Lower lobe of right lung (tissue), 2 donors: ENCODE measurements at regions not wholly inside any gene's neighbourhood (a gene's known extent, or its start where the extent isn't known, plus 50 kb on each side); places are given as distances from the start of the nearest gene placed in this dataset.
"Not testable (repeated sequence)": the region's sequence is repeated elsewhere in the genome, so short reads cannot be mapped to it uniquely, and the experiment has no call there.

Experiments used
- ATAC-seq, 2 donors: fragments of 200-7000 bp; cut with Tn5 transposase; one replicate each; pipeline ENCODE4 v1.9.1; 2020 to 2022; ENCODE audit warnings: mild to moderate bottlenecking in 2 of 2, moderate library complexity in 2 of 2
- DNase-seq: peaks from one replicate; pipeline ENCODE4 v3.0.0-alpha.2; 2020
- H3K27ac ChIP-seq: fragments of 200-600 bp; one replicate; pipeline ENCODE4 v1.8.0; 2022
- H3K27me3 ChIP-seq: fragments of 200-600 bp; one replicate; pipeline ENCODE4 v1.8.0; 2022; ENCODE audit warnings: low read depth
- H3K36me3 ChIP-seq: fragments of 200-600 bp; one replicate; pipeline ENCODE4 v1.8.0; 2022; ENCODE audit warnings: mild to moderate bottlenecking
- H3K4me1 ChIP-seq: fragments of 200-600 bp; one replicate; pipeline ENCODE4 v1.8.0; 2022
- H3K4me3 ChIP-seq: fragments of 200-600 bp; one replicate; pipeline ENCODE4 v1.8.0; 2022; ENCODE audit warnings: mild to moderate bottlenecking
- H3K9me3 ChIP-seq: fragments of 200-600 bp; one replicate; pipeline ENCODE4 v1.8.0; 2022
- intact Hi-C: fragments of 100-400 bp; cut with DNase I; formaldehyde crosslinking; loops from one replicate; pipeline ENCODE4 v1.11.0; 2022
- TF ChIP-seq, protein P1 (sequence below): fragments of 200-600 bp; IDR thresholded peaks from one replicate; pipeline ENCODE4 v1.8.0; 2022; ENCODE audit warnings: antibody characterized with exemption, mild to moderate bottlenecking
- donor health status: DM: no; HTN: yes; CAD: no; lungs with severe emphysema.

DNA sequence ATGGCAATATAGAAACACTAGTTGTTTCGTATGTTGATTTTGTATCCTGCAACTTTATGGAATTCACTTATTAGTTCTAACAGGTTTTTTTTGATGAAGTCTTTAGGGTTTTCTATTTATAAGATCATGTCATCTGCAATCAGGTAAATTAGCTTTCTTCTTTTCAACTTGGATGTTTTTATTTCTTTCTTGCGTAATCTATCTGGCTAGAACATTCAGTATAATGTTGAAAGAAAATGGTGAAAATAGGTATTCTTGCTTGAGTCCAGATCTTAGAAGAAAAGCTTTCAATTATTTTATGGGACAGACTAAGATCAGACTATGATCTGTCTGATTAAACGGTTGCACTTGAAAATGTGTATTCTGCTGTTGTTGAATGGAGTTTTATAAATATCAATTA lies 820.8 kb upstream of the ADGRB3 start:
- Histone ChIP-seq H3K4me1 (no peaks in the 10 kb centered on the region), H3K36me3 (no peaks in the 10 kb centered on the region), H3K27me3 (no peaks in the 10 kb centered on the region), H3K9me3 (peaks cover 19% of the 10 kb centered on the region), H3K4me3 (no peak overlapping the region), H3K27ac (no peak overlapping the region)
- intact Hi-C loops = no loop called here
- ATAC-seq (no peak), DNase-seq (no peak)
- TF ChIP-seq, protein P1, sequence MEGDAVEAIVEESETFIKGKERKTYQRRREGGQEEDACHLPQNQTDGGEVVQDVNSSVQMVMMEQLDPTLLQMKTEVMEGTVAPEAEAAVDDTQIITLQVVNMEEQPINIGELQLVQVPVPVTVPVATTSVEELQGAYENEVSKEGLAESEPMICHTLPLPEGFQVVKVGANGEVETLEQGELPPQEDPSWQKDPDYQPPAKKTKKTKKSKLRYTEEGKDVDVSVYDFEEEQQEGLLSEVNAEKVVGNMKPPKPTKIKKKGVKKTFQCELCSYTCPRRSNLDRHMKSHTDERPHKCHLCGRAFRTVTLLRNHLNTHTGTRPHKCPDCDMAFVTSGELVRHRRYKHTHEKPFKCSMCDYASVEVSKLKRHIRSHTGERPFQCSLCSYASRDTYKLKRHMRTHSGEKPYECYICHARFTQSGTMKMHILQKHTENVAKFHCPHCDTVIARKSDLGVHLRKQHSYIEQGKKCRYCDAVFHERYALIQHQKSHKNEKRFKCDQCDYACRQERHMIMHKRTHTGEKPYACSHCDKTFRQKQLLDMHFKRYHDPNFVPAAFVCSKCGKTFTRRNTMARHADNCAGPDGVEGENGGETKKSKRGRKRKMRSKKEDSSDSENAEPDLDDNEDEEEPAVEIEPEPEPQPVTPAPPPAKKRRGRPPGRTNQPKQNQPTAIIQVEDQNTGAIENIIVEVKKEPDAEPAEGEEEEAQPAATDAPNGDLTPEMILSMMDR = no peak

DNA sequence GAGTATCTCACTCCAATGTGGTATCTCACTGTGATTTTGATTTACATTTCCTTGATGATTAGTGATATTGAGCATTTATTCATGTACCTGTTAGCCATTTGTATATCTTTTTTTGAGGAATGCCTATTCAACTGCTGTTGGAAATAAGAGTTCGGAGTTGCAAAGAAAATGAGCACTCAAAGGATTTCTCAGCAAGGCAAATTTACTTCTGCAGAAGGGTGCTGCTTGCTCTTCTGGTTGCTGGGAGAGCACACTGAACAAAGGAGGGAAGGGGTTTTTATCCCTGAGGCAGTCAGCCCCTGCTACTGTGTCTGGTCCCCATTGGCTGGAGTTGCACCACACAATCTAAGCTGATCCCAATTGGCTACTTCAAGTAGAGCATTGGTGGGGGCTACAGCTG lies 822.4 kb upstream of the ADGRB3 start:
- TF ChIP-seq, protein P1 = no peak
- DNase-seq (no peak), ATAC-seq (no peak)
- Histone ChIP-seq H3K36me3 (no peaks in the 10 kb centered on the region), H3K9me3 (peaks cover 19% of the 10 kb centered on the region), H3K4me3 (no peak overlapping the region), H3K27ac (no peak overlapping the region), H3K27me3 (no peaks in the 10 kb centered on the region), H3K4me1 (no peaks in the 10 kb centered on the region)
- intact Hi-C loops = no loop called here

DNA sequence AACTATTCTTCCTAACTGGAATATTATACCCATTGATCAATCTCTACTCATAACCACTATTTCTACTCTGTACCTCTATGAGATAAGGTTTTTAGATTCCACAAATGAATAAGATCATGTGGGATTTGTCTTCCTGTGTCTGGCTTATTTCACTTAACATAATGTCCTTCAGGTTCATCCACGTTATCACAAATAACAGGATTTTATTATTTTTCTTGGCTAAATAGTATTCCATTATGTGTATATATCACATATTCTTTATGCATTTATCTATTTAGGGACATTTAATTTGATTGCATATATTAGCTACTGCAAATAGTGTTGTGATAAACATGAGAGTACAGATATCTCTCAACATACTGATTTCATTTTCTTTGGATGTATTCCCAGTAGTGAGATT lies 823.0 kb upstream of the ADGRB3 start:
- ATAC-seq = no peak
- no peak for DNase-seq
- H3K36me3 ChIP-seq = no peaks in the 10 kb centered on the region

DNA sequence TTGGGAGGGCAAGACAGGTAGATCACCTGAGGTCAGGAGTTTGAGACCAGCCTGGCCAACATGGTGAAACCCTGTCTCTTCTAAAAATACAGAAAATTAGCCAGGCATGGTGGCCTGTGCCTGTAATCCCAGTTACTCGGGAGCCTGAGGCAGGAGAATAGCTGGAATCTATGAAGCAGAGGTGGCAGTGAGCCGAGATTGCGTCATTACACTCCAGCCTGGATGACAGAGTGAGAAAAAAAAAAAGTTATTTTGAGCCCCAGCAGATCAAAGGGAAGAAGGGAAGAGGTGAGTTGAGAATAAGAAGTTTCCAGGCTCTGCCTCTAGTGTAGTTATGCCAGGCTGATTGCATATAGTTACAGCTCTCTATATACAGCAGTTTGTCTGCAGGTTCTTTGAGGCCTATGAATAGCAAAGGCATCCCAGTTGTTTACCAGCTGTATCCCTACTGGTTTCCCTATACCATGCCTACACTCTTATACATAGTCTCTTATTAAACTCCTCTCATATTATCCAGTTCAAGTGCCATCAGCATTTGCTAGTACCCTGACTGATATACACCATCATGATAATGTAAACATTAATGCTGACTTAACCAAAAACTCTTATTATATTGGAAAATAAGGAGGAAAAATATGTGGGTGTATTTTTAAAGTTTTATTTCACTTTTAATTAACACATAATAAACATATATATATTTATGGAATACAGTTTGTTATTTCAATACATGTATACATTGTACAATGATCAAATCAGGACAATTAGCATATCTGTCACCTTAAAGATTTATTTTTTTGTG lies 823.6 kb upstream of the ADGRB3 start:
- ATAC-seq = no peak
- Histone ChIP-seq H3K27me3 (no peaks in the 10 kb centered on the region), H3K4me1 (no peaks in the 10 kb centered on the region), H3K9me3 (peaks cover 19% of the 10 kb centered on the region), H3K36me3 (no peaks in the 10 kb centered on the region), H3K27ac (no peak overlapping the region), H3K4me3 (no peak overlapping the region)
- no peak for DNase-seq
- intact Hi-C loops = no loop called here
- TF ChIP-seq, protein P1 = no peak

More for the DNA sequence above, 823.0 kb upstream of the ADGRB3 start:
- Histone ChIP-seq H3K9me3 (peaks cover 19% of the 10 kb centered on the region), H3K4me1 (no peaks in the 10 kb centered on the region), H3K27ac (no peak overlapping the region), H3K27me3 (no peaks in the 10 kb centered on the region), H3K4me3 (no peak overlapping the region)
- intact Hi-C loops = no loop called here
- TF ChIP-seq, protein P1 = no peak

DNA sequence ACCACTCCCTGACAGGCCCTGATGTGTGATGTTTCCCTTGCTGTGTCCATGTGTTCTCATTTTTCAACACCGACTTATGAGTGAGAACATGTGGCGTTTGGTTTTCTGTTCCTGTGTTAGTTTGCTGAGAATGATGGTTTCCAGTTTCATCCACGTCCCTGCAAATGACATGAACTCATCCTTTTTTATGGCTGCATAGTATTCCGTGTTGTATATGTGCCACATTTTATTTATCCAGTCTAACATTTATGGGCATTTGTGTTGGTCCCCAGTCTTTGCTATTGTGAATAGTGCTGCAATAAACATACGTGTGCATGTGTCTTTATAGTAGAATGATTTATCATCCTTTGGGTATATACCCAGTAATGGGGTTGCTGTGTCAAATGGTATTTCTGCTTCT lies 830.3 kb upstream of the ADGRB3 start:
- intact Hi-C loops, DNase-seq, ATAC-seq, H3K27ac ChIP-seq, H3K9me3 ChIP-seq, H3K4me3 ChIP-seq, H3K27me3 ChIP-seq, H3K36me3 ChIP-seq, H3K4me1 ChIP-seq: not testable (repeated sequence)

DNA sequence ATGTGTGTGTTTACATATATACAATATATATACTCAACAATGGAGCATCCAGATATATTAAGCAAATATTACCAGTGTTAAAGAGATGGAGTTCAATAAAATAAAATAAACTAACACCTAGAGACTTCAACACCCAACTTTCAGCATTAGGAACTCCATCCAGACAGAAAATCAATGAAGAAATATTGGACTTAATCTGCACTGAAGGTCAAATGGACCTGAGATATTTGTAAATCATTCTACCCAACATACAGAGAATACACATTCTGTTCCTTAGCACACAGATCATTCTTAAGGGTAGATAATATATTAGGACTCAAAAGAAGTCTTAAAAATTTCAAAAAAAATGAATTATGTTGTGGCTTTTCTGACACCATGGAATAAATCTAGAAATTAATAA lies 832.3 kb upstream of the ADGRB3 start:
- ATAC-seq (no peak), DNase-seq (no peak)
- Histone ChIP-seq H3K4me1 (no peaks in the 10 kb centered on the region), H3K9me3 (no peaks in the 10 kb centered on the region), H3K27me3 (no peaks in the 10 kb centered on the region), H3K4me3 (no peak overlapping the region), H3K27ac (no peak overlapping the region), H3K36me3 (no peaks in the 10 kb centered on the region)
- intact Hi-C loops = no loop called here
- TF ChIP-seq, protein P1 = no peak
